ENCODE measurements at regions not wholly inside any gene's neighbourhood (a gene's known extent, or its start where the extent isn't known, plus 50 kb on each side); places are given as distances from the start of the nearest gene placed in this dataset.
"Not testable (repeated sequence)": the region's sequence is repeated elsewhere in the genome, so short reads cannot be mapped to it uniquely, and the experiment has no call there.

DNA sequence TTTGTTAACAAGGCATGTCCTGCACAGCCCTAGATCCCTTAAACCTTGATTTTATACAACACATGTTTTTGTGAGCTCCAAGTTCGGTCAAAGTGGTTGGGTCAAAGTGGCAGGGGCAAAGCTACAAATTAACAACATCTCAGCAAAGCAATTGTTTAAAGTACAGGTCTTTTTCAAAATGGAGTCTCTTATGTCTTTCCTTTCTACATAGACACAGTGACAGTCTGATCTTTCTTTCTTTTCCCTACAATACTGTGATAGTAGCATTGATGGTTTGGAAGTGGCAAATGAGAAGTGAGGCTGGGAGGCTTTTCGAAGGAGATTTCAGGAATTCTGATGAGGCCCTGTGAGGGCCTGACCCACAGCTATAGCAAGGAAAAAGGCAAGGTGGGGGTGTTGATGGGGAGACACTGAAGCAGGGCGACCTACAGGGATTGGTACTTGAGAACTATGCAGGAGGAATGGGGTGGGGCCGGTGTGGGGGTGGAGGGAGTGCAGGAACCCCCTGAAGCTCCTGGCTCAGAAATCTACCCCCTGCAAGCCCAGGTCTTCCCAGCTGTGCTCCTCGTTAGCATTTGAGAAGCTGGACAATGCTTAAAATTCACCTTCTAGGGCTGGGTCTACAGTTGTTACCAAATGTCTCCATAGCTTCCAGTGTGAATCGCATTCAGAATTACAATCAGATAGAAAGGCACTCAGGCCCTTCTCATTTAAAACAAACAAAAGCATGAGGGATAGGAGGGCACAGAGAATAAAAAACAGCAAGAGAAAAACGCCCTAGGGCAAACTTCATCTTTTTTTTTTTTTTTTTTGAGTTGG, 102.6 kb upstream of the PPM1J start:
- DNase-seq (no peak), FAIRE-seq (no peak), ATAC-seq (no peak)
- whole genome bisulfite sequencing, 2 donors: 74 to 84% methylated on average over 7 of the region's 7 CpGs
- Histone ChIP-seq H3K36me3 (no peaks in the 10 kb centered on the region), H3K27me3 (no peaks in the 10 kb centered on the region), H3K9me3 (no peaks in the 10 kb centered on the region), H3K4me1 (no peaks in the 10 kb centered on the region), H3K27ac (no peak overlapping the region), H3K4me3 (no peak overlapping the region)
- intact Hi-C loops (cut with DNase I): no loop called here
- TF ChIP-seq, protein P1, sequence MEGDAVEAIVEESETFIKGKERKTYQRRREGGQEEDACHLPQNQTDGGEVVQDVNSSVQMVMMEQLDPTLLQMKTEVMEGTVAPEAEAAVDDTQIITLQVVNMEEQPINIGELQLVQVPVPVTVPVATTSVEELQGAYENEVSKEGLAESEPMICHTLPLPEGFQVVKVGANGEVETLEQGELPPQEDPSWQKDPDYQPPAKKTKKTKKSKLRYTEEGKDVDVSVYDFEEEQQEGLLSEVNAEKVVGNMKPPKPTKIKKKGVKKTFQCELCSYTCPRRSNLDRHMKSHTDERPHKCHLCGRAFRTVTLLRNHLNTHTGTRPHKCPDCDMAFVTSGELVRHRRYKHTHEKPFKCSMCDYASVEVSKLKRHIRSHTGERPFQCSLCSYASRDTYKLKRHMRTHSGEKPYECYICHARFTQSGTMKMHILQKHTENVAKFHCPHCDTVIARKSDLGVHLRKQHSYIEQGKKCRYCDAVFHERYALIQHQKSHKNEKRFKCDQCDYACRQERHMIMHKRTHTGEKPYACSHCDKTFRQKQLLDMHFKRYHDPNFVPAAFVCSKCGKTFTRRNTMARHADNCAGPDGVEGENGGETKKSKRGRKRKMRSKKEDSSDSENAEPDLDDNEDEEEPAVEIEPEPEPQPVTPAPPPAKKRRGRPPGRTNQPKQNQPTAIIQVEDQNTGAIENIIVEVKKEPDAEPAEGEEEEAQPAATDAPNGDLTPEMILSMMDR (IDR thresholded peaks at IDR 0.05): no peak

DNA sequence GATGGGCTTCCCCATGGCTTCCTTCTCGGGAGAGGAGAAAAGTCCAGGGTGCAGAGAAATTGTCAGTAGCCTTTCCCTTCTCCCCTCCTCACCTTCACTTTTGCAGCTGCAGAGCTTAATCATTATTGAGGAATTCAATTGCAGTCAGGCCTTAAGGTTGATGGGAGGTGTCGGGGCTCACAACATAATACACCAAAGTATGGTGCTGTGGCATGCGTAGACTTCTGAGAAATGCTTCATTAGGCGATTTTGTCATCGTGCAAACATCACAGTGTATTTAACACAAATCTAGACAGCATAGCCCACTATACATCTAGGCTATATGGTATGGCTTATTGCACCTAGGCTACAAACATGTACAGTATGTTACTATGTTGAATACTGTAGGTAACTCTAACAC, 100.2 kb upstream of the PPM1J start:
- no peak for FAIRE-seq
- Histone ChIP-seq H3K27me3 (no peaks in the 10 kb centered on the region), H3K36me3 (no peaks in the 10 kb centered on the region), H3K9me3 (no peaks in the 10 kb centered on the region), H3K4me3 (no peak overlapping the region), H3K27ac (no peak overlapping the region), H3K4me1 (no peaks in the 10 kb centered on the region)
- WGBS, 2 donors: 76 to 86% methylated on average over 5 of the region's 5 CpGs
- no peak for ATAC-seq
- TF ChIP-seq, protein P1 (IDR thresholded peaks at IDR 0.05): no peak
- no peak for DNase-seq
- intact Hi-C loops (cut with DNase I): no loop called here

DNA sequence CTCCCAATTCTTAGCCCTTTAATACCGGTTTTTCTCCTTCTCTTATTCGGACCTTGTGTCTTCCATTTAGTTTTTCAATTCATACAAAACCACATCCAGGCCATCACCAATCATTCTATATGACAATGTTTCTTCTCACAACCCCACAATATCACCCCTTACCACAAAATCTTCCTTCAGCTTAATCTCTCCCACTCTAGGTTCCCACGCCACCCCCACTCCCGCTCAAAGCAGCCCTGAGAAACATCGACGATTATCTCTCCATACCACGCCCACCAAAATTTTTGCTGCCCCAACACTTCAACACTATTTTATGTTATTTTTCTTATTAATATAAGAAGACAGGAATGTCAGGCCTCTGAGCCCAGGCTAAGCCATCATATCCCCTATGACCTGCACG, 99.5 kb upstream of the PPM1J start:
- H3K4me3 ChIP-seq; ATAC-seq; H3K27ac ChIP-seq; FAIRE-seq; H3K27me3 ChIP-seq; H3K36me3 ChIP-seq; intact Hi-C loops (cut with DNase I); DNase-seq; H3K4me1 ChIP-seq; H3K9me3 ChIP-seq: not testable (repeated sequence)
- 92% methylated on average over 8 of the region's 8 CpGs for WGBS, 2 donors

DNA sequence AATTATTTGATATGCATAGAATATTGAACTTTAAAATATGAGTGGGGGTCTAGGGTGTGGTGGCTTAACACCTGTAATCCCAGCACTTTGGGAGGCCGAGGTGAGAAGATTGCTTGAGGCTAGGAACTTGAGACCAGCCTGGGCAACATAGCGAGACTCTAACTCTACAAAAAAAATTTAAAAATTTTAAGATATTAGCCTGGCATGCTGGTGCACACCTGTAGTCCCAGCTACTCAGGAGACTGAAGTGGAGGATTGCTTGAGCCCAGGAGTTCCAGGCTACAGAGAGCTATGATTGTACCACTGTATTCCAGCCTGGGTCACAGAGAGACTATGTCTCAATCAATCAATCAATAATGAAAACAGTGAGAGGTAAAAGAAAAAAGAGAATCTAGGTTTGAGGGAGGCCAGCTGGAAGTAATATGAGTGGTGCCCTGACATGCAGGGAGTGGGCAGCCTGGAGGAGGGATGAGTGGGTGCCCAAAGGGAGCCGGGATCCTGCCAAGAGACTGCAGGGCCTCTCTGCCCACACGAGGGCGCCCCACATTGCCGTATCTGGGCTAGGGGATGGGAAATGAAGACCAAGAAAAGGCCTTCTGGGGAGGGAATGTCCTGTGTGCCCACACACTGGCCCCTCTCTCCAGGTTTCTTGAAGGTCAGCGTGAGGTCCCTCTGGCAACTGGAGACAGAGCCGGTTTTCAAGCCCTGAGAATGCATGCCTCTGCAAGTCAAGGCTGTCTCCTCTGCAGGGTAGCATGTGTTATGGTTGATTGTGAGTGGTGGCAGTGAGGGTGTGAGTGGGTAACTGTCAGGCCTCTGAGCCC, 93.9 kb upstream of the PPM1J start:
- Histone ChIP-seq H3K27me3 (no peaks in the 10 kb centered on the region), H3K4me3 (no peak overlapping the region), H3K36me3 (no peaks in the 10 kb centered on the region), H3K27ac (no peak overlapping the region), H3K9me3 (no peaks in the 10 kb centered on the region), H3K4me1 (peaks cover 0 to 9% (median 0%) of the 10 kb centered on the region in 3 donors)
- WGBS, 2 donors: 24 to 26% methylated on average over 8 of the region's 8 CpGs
- intact Hi-C loops (cut with DNase I): no loop called here
- no peak for FAIRE-seq
- peak; percentile 54 to 84 (median 73) for ATAC-seq
- DNase-seq: peak; percentile 37 to 88 (median 64)
- TF ChIP-seq, protein P1 (IDR thresholded peaks at IDR 0.05): peak; percentile 52 to 81 (median 72)

DNA sequence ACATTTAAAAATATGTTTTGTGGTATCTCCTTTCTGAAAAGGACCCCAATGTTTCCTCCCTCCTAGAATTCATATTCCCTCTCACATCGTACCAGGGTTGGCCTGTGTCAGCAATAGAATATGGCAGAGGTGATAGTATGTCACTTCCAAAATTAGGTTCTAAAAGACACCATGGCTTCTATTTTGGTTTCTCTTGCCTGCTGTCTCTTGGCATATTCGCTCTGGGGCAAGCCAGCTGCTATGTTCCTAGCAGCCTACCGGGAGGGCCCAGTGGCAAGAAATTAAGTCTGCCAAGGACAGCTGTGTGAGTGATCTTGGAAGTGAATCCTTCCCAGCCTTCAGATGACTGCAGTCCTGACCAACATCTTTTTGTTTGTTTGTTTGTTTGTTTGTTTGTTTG, 92.9 kb upstream of the PPM1J start:
- no peaks in the 10 kb centered on the region for H3K27me3 ChIP-seq
- FAIRE-seq (no peak), ATAC-seq (no peak), DNase-seq (no peak)
- H3K4me1 ChIP-seq: peaks cover 0 to 9% (median 0%) of the 10 kb centered on the region in 3 donors
- no peaks in the 10 kb centered on the region for H3K9me3 ChIP-seq
- intact Hi-C loops (cut with DNase I): no loop called here
- H3K27ac ChIP-seq: no peak overlapping the region
- TF ChIP-seq, protein P1 (IDR thresholded peaks at IDR 0.05): no peak
- no peak overlapping the region for H3K4me3 ChIP-seq
- WGBS, 2 donors: 87 to 93% methylated on average over 3 of the region's 3 CpGs
- H3K36me3 ChIP-seq: no peaks in the 10 kb centered on the region
